GM12878 (cell line): ENCODE measurements at regions not wholly inside any gene's neighbourhood (a gene's known extent, or its start where the extent isn't known, plus 50 kb on each side); places are given as distances from the start of the nearest gene placed in this dataset.

Experiments
- ATAC-seq: fragments of 200-7000 bp; cut with Tn5 transposase; 3 replicates; pipeline ENCODE4 v1.9.1; 2020; ENCODE audit warnings: mild to moderate bottlenecking, moderate library complexity
- BruUV-seq: library from RNA; stranded (reverse); fragments of 400-500 nt; replicated peaks from 2 replicates; lab custom pipeline; 2021; lab: Mats Ljungman, UMichigan
- CTCF ChIA-PET: fragments of 300-600 bp; sonication (Branson Sonifier 250); formaldehyde crosslinking; extraction: SDS; loops from one replicate; lab custom pipeline; 2021; ENCODE audit warnings: inconsistent platforms; lab: Yijun Ruan, JAX
- POLR2A ChIA-PET: fragments of 350-600 bp; formaldehyde crosslinking; extraction: SDS; loops from one replicate; lab custom pipeline; 2021; ENCODE audit warnings: inconsistent platforms; lab: Charles Lee
- RAD21 ChIA-PET: fragments of 300-600 bp; sonication (Branson Sonifier 250); formaldehyde crosslinking; loops from one replicate; lab custom pipeline; 2023; ENCODE audit warnings: antibody characterized with exemption; ENCODE audit not compliant: unreplicated experiment; lab: Charles Lee
- SMC1A ChIA-PET: fragments of 300-600 bp; sonication (Branson Sonifier 250); formaldehyde crosslinking; loops from one replicate; lab custom pipeline; 2023; ENCODE audit not compliant: unreplicated experiment, uncharacterized antibody; lab: Charles Lee
- DNase-seq: peaks from one replicate; pipeline ENCODE4 v3.0.0-alpha.2; 2011; ENCODE audit warnings: low read depth, low spot score
- FAIRE-seq: peaks from 3 replicates; lab custom pipeline; 2011; peaks lifted over from hg19 to GRCh38; lab: Jason Lieb, UNC
- H2AFZ ChIP-seq: 2 replicates; pipeline ENCODE4 v1.6.0; 2011; ENCODE audit warnings: low read depth, low read length, control low read depth; ENCODE audit not compliant: control insufficient read depth
- H3K27ac ChIP-seq: 2 replicates; pipeline ENCODE4 v1.5.1; 2011; ENCODE audit warnings: control low read depth; ENCODE audit not compliant: control insufficient read depth, insufficient read depth
- H3K27me3 ChIP-seq, 2 experiments: replicated peaks in 1 of 2; 2 replicates each; pipeline versions ENCODE4 v1.6.0 to v1.6.1; 2011; ENCODE audit warnings: low read length in 1 of 2; ENCODE audit not compliant: control insufficient read depth in 2 of 2, insufficient read depth in 2 of 2
- H3K36me3 ChIP-seq, 2 experiments: 2 replicates each; pipeline ENCODE4 v1.5.1; 2011; ENCODE audit warnings: low read length in 1 of 2; ENCODE audit not compliant: control insufficient read depth in 2 of 2, insufficient read depth in 2 of 2
- H3K4me1 ChIP-seq: 2 replicates; pipeline ENCODE4 v1.6.1; 2011; ENCODE audit warnings: mild to moderate bottlenecking, low read length, moderate library complexity, mixed read lengths; ENCODE audit not compliant: control insufficient read depth, insufficient read depth
- H3K4me2 ChIP-seq: 2 replicates; pipeline ENCODE4 v1.6.0; 2011; ENCODE audit warnings: control low read depth; ENCODE audit not compliant: control insufficient read depth, insufficient read depth
- H3K4me3 ChIP-seq: fragments of 200-600 bp; sonication (generic); 2 replicates; pipeline ENCODE4 v1.5.1; 2016
- H3K79me2 ChIP-seq: 2 replicates; pipeline ENCODE4 v1.6.0; 2011; ENCODE audit warnings: low read length; ENCODE audit not compliant: control insufficient read depth, insufficient read depth
- H3K9ac ChIP-seq: 2 replicates; pipeline ENCODE4 v1.8.0; 2011; ENCODE audit warnings: low read length, control low read depth, mixed read lengths; ENCODE audit not compliant: control insufficient read depth, insufficient read depth
- H3K9me3 ChIP-seq: replicated peaks from 3 replicates; pipeline ENCODE4 v1.5.1; 2011; ENCODE audit warnings: mild to moderate bottlenecking, low read length; ENCODE audit not compliant: control insufficient read depth, insufficient read depth
- H4K20me1 ChIP-seq: 2 replicates; pipeline ENCODE4 v1.6.0; 2011; ENCODE audit not compliant: control insufficient read depth, insufficient read depth
- CBX3 ChIP-seq: fragments of 200-600 bp; sonication (generic); IDR thresholded peaks from 2 replicates; pipeline ENCODE4 v1.6.1; 2016; ENCODE audit warnings: low read depth, borderline replicate concordance
- CEBPZ ChIP-seq: fragments of 150-350 bp; IDR thresholded peaks from 2 replicates; pipeline ENCODE4 v1.6.1; 2016; ENCODE audit warnings: low read depth, low read length
- HDGF ChIP-seq: fragments of 450-650 bp; IDR thresholded peaks from 2 replicates; pipeline ENCODE4 v1.6.1; 2016; ENCODE audit warnings: antibody characterized with exemption
- IRF4 ChIP-seq: IDR thresholded peaks from 2 replicates; pipeline ENCODE4 v1.6.1; 2011; ENCODE audit warnings: low read depth, low read length
- JUND ChIP-seq: IDR thresholded peaks from 2 replicates; pipeline ENCODE4 v1.6.1; 2012; ENCODE audit warnings: low read depth, mild to moderate bottlenecking, low read length, improper control_type of control experiment, moderate library complexity
- NR2C1 ChIP-seq: fragments of 450-650 bp; IDR thresholded peaks from 2 replicates; pipeline ENCODE4 v1.6.1; 2017; ENCODE audit warnings: antibody characterized with exemption, mild to moderate bottlenecking, moderate library complexity
- RAD51 ChIP-seq: fragments of 450-650 bp; IDR thresholded peaks from 2 replicates; pipeline ENCODE4 v1.6.1; 2016; ENCODE audit warnings: moderate library complexity, mild to moderate bottlenecking, inconsistent platforms
- SREBF2 ChIP-seq: IDR thresholded peaks from 2 replicates; pipeline ENCODE4 v1.6.1; 2012; ENCODE audit warnings: mild to moderate bottlenecking, low read length
- SRF ChIP-seq, 2 experiments: IDR thresholded peaks; 2 replicates each; pipeline ENCODE4 v1.6.1; 2011; ENCODE audit warnings: low read depth in 2 of 2, low read length in 2 of 2, mild to moderate bottlenecking in 1 of 2, moderate library complexity in 1 of 2
- TARDBP ChIP-seq: IDR thresholded peaks from 2 replicates; pipeline ENCODE4 v1.6.1; 2016; ENCODE audit warnings: borderline replicate concordance
- TCF7 ChIP-seq: IDR thresholded peaks from 2 replicates; pipeline ENCODE4 v1.6.1; 2014; ENCODE audit warnings: antibody characterized with exemption, borderline replicate concordance
- ZNF207 ChIP-seq: fragments of 450-650 bp; IDR thresholded peaks from 2 replicates; pipeline ENCODE4 v1.6.1; 2014; ENCODE audit warnings: antibody characterized with exemption, mild to moderate bottlenecking, borderline replicate concordance
- ZNF384 ChIP-seq: IDR thresholded peaks from 2 replicates; pipeline ENCODE4 v1.6.1; 2012; ENCODE audit warnings: low read depth, mild to moderate bottlenecking, low read length, improper control_type of control experiment, borderline replicate concordance
- WGBS: methylation state at CpG from one replicate; pipeline ENCODE4 v1.1.6; 2016; ENCODE audit warnings: low lambda C conversion rate; ENCODE audit not compliant: insufficient replicate concordance, insufficient coverage; ENCODE audit errors: missing lambda C conversion rate; 5-methylcytosine and 5-hydroxymethylcytosine counted together
- in situ Hi-C: fragments of 300-500 bp; cut with MboI; formaldehyde crosslinking; loops from 9 replicates; pipeline ENCODE4 v1.14.3; 2018; ENCODE audit warnings: mixed read lengths
- intact Hi-C: fragments of 100-400 bp; cut with micrococcal nuclease; formaldehyde crosslinking; loops from one replicate; pipeline ENCODE4 v1.14.2; 2022; ENCODE audit not compliant: unreplicated experiment
- TF ChIP-seq, protein P1 (sequence below): fragments of 450-650 bp; IDR thresholded peaks from 2 replicates; pipeline ENCODE4 v1.6.1; 2017; ENCODE audit warnings: mild to moderate bottlenecking, moderate library complexity
- TF ChIP-seq, protein P2 (sequence below): IDR thresholded peaks from 2 replicates; pipeline ENCODE4 v1.6.1; 2011; ENCODE audit warnings: borderline replicate concordance, low read depth, mild to moderate bottlenecking, moderate library complexity, mixed read lengths, low read length; ENCODE audit not compliant: insufficient read depth; ENCODE audit errors: extremely low read length

GRCh38 chr5:123800640-123801039 is 288.7 kb downstream of the CSNK1G3 start (continued):
- no peak for TF ChIP-seq ZNF384

- FAIRE-seq (no peak), DNase-seq (no peak), ATAC-seq (no peak)
- POLR2A ChIA-PET = no interaction called here
- Histone ChIP-seq H2AFZ (no peak overlapping the region), H3K9me3 (no peaks in the 10 kb centered on the region), H3K9ac (no peak overlapping the region), H3K4me2 (no peak overlapping the region), H3K4me1 (no peaks in the 10 kb centered on the region), H4K20me1 (no peaks in the 10 kb centered on the region), H3K79me2 (no peaks in the 10 kb centered on the region), H3K27ac (no peak overlapping the region), H3K27me3 (no peaks in the 10 kb centered on the region), H3K36me3 (no peaks in the 10 kb centered on the region), H3K4me3 (no peak overlapping the region)
- RAD21 ChIA-PET = no interaction called here
- BruUV-seq = no TSS peak
- SMC1A ChIA-PET = interaction anchor here (1.3 kb wide), 1 partner anchor 72 kb away, joined by 3 read pairs; no protein-coding TSS in a partner anchor
- WGBS = 60% methylated on average over 3 of the region's 3 CpGs
- CTCF ChIA-PET = no interaction called here
- in situ Hi-C loops = no loop called here
- intact Hi-C loops = no loop called here
- no peak for TF ChIP-seq IRF4
- TF ChIP-seq, protein P1, sequence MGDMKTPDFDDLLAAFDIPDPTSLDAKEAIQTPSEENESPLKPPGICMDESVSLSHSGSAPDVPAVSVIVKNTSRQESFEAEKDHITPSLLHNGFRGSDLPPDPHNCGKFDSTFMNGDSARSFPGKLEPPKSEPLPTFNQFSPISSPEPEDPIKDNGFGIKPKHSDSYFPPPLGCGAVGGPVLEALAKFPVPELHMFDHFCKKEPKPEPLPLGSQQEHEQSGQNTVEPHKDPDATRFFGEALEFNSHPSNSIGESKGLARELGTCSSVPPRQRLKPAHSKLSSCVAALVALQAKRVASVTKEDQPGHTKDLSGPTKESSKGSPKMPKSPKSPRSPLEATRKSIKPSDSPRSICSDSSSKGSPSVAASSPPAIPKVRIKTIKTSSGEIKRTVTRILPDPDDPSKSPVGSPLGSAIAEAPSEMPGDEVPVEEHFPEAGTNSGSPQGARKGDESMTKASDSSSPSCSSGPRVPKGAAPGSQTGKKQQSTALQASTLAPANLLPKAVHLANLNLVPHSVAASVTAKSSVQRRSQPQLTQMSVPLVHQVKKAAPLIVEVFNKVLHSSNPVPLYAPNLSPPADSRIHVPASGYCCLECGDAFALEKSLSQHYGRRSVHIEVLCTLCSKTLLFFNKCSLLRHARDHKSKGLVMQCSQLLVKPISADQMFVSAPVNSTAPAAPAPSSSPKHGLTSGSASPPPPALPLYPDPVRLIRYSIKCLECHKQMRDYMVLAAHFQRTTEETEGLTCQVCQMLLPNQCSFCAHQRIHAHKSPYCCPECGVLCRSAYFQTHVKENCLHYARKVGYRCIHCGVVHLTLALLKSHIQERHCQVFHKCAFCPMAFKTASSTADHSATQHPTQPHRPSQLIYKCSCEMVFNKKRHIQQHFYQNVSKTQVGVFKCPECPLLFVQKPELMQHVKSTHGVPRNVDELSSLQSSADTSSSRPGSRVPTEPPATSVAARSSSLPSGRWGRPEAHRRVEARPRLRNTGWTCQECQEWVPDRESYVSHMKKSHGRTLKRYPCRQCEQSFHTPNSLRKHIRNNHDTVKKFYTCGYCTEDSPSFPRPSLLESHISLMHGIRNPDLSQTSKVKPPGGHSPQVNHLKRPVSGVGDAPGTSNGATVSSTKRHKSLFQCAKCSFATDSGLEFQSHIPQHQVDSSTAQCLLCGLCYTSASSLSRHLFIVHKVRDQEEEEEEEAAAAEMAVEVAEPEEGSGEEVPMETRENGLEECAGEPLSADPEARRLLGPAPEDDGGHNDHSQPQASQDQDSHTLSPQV = no peak
- no peak for TF ChIP-seq CEBPZ
- no peak for TF ChIP-seq RAD51
- no peak for TF ChIP-seq TARDBP
- no peak for TF ChIP-seq TCF7
- no peak for TF ChIP-seq HDGF
- TF ChIP-seq NR2C1 = no peak
- TF ChIP-seq SRF (IDR thresholded peaks at IDR 0.05; ENCODE audit: low read depth in 2 of 2, low read length in 2 of 2) = no peak
- TF ChIP-seq CBX3 = no peak
- TF ChIP-seq, protein P2, sequence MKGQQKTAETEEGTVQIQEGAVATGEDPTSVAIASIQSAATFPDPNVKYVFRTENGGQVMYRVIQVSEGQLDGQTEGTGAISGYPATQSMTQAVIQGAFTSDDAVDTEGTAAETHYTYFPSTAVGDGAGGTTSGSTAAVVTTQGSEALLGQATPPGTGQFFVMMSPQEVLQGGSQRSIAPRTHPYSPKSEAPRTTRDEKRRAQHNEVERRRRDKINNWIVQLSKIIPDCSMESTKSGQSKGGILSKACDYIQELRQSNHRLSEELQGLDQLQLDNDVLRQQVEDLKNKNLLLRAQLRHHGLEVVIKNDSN = no peak
- TF ChIP-seq ZNF207 = no peak
- no peak for TF ChIP-seq JUND
- TF ChIP-seq SREBF2 = no peak
These were observed 283.7 kb downstream of the CSNK1G3 start for GRCh38 chr5:123795688-123796087.
